HCT116 (cell line): ENCODE measurements at regions not wholly inside any gene's neighbourhood (a gene's known extent, or its start where the extent isn't known, plus 50 kb on each side); places are given as distances from the start of the nearest gene placed in this dataset.
"Not testable (repeated sequence)": the region's sequence is repeated elsewhere in the genome, so short reads cannot be mapped to it uniquely, and the experiment has no call there.

Experiments used
- ATAC-seq: fragments of 200-7000 bp; cut with Tn5 transposase; 2 replicates; pipeline ENCODE4 v1.9.1; 2020; ENCODE audit warnings: mild to moderate bottlenecking, moderate library complexity
- BruUV-seq: library from RNA; stranded (reverse); fragments of 400-500 nt; replicated peaks from 2 replicates; lab custom pipeline; 2021; lab: Mats Ljungman, UMichigan
- CTCF ChIA-PET: fragments of 300-600 bp; sonication (Branson Sonifier 250); formaldehyde crosslinking; loops from one replicate; lab custom pipeline; 2021; ENCODE audit warnings: antibody characterized with exemption; lab: Charles Lee
- POLR2A ChIA-PET: fragments of 300-600, 350-600 bp; sonication (Branson Sonifier 250); formaldehyde crosslinking; loops from one replicate; lab custom pipeline; 2021; ENCODE audit warnings: antibody characterized with exemption; lab: Charles Lee
- RAD21 ChIA-PET, 2 experiments: fragments of 300-600 bp; sonication (Branson Sonifier 250); formaldehyde crosslinking; loops; one replicate each; lab custom pipeline; 2023; ENCODE audit warnings: low total read pairs in 2 of 2; ENCODE audit not compliant: uncharacterized antibody in 2 of 2, unreplicated experiment in 2 of 2, low non-redundant PET in 1 of 2; lab: Charles Lee
- DNase-seq: peaks from one replicate; pipeline ENCODE4 v3.0.0-alpha.2; 2010; ENCODE audit warnings: low read depth, low spot score
- H2AFZ ChIP-seq: fragments of 200-600 bp; shearing (Covaris generic), sonication (generic); 2 replicates; pipeline ENCODE4 v1.6.1; 2017; ENCODE audit warnings: low read depth, mixed run types, mixed read lengths, antibody characterized with exemption, low read length; ENCODE audit not compliant: poor library complexity, severe bottlenecking
- H3K27ac ChIP-seq: 2 replicates; pipeline ENCODE4 v1.5.1; 2012; ENCODE audit warnings: low read depth, low read length
- H3K27me3 ChIP-seq: fragments of 200-600 bp; sonication (generic); 2 replicates; pipeline ENCODE4 v1.6.1; 2016; ENCODE audit warnings: mixed run types, low read length, mixed read lengths; ENCODE audit not compliant: insufficient read depth
- H3K36me3 ChIP-seq, 2 experiments: fragments of 200-500 bp in 1 of 2; fragments of 200-600 bp in 1 of 2; sonication (Bioruptor generic) in 1 of 2; sonication (generic) in 1 of 2; 2 replicates each; pipeline versions ENCODE4 v1.5.1 to v1.6.1; 2014 to 2016; ENCODE audit warnings: low read length in 2 of 2, inconsistent platforms in 1 of 2, mixed read lengths in 1 of 2, mixed run types in 1 of 2; ENCODE audit not compliant: insufficient read depth in 2 of 2, control insufficient read depth in 1 of 2
- H3K4me1 ChIP-seq, 2 experiments: fragments of 200-600 bp in 1 of 2; sonication (generic) in 1 of 2; 2 replicates each; pipeline versions ENCODE4 v1.5.1 to v1.6.1; 2012 to 2017; ENCODE audit warnings: low read length in 2 of 2, inconsistent platforms in 1 of 2, mild to moderate bottlenecking in 1 of 2, mixed read lengths in 1 of 2, mixed run types in 1 of 2, moderate library complexity in 1 of 2; ENCODE audit not compliant: insufficient read depth in 2 of 2, control insufficient read depth in 1 of 2
- H3K4me2 ChIP-seq: fragments of 200-600 bp; sonication (generic); 2 replicates; pipeline ENCODE4 v1.6.1; 2017; ENCODE audit warnings: mixed run types, low read length, mixed read lengths
- H3K4me3 ChIP-seq, 2 experiments: fragments of 200-600 bp in 1 of 2; sonication (generic) in 1 of 2; replicated peaks in 1 of 2; 2 replicates each; pipeline ENCODE4 v1.5.1; 2011 to 2016; ENCODE audit warnings: low read length in 2 of 2, control low read depth in 1 of 2, low read depth in 1 of 2, mild to moderate bottlenecking in 1 of 2, mixed read lengths in 1 of 2, mixed run types in 1 of 2
- H3K79me2 ChIP-seq: fragments of 200-600 bp; sonication (generic); 2 replicates; pipeline ENCODE4 v1.6.1; 2017; ENCODE audit warnings: mild to moderate bottlenecking, mixed run types, low read length, moderate library complexity, mixed read lengths; ENCODE audit not compliant: insufficient read depth
- H3K9ac ChIP-seq: fragments of 200-600 bp; sonication (generic); 2 replicates; pipeline ENCODE4 v1.6.1; 2016; ENCODE audit warnings: low read length, mixed read lengths
- H3K9me2 ChIP-seq: fragments of 200-600 bp; sonication (generic), shearing (Covaris generic); 2 replicates; pipeline ENCODE4 v1.6.1; 2017; ENCODE audit warnings: mixed run types, mild to moderate bottlenecking, moderate library complexity; ENCODE audit not compliant: insufficient read depth
- H3K9me3 ChIP-seq, 2 experiments: fragments of 200-500 bp in 1 of 2; fragments of 200-600 bp in 1 of 2; sonication (Bioruptor generic) in 1 of 2; sonication (generic) in 1 of 2; 2 replicates each; pipeline ENCODE4 v1.6.1; 2014 to 2017; ENCODE audit warnings: low read length in 2 of 2, mixed read lengths in 2 of 2, inconsistent platforms in 1 of 2, low read depth in 1 of 2, mild to moderate bottlenecking in 1 of 2, mixed run types in 1 of 2, moderate library complexity in 1 of 2; ENCODE audit not compliant: control insufficient read depth in 1 of 2, insufficient read depth in 1 of 2
- H4K20me1 ChIP-seq: fragments of 200-600 bp; sonication (generic), shearing (Covaris generic); 2 replicates; pipeline ENCODE4 v1.6.1; 2017; ENCODE audit warnings: mixed run types, mild to moderate bottlenecking, moderate library complexity; ENCODE audit not compliant: insufficient read depth
- CEBPB ChIP-seq: IDR thresholded peaks from 2 replicates; pipeline ENCODE4 v1.6.1; 2012; ENCODE audit warnings: low read depth
- EGR1 ChIP-seq: IDR thresholded peaks from 2 replicates; pipeline ENCODE4 v1.6.1; 2012; ENCODE audit warnings: low read depth
- REST ChIP-seq: IDR thresholded peaks from 2 replicates; pipeline ENCODE4 v1.6.1; 2012; ENCODE audit warnings: low read depth
- YY1 ChIP-seq: IDR thresholded peaks from 2 replicates; pipeline ENCODE4 v1.6.1; 2011; ENCODE audit warnings: low read length, low read depth, moderate library complexity, mild to moderate bottlenecking; ENCODE audit not compliant: insufficient replicate concordance; ENCODE audit errors: extremely low read depth
- ZNF274 ChIP-seq: fragments of 200-500 bp; sonication (Bioruptor generic); IDR thresholded peaks from 2 replicates; pipeline ENCODE4 v1.6.1; 2014; ENCODE audit warnings: mild to moderate bottlenecking, low read depth, low read length, inconsistent platforms
- intact Hi-C: fragments of 100-400 bp; cut with micrococcal nuclease; formaldehyde crosslinking; loops from 2 replicates; pipeline ENCODE4 v1.10.0; 2022

- CTCF ChIA-PET, H3K79me2 ChIP-seq, BruUV-seq, H3K9me3 ChIP-seq, ATAC-seq, H3K9ac ChIP-seq, POLR2A ChIA-PET, H3K36me3 ChIP-seq, H3K27ac ChIP-seq, H3K27me3 ChIP-seq, RAD21 ChIA-PET, DNase-seq, H3K4me3 ChIP-seq, H3K4me2 ChIP-seq, H2AFZ ChIP-seq, H3K9me2 ChIP-seq, H3K4me1 ChIP-seq, intact Hi-C loops, H4K20me1 ChIP-seq: not testable (repeated sequence)
These were observed 53.8 kb upstream of the HIVEP2 start for GRCh38 chr6:142998739-142999138.

GRCh38 chr6:143000811-143001210 lies 55.8 kb upstream of the HIVEP2 start:
- no peaks in the 10 kb centered on the region for H4K20me1 ChIP-seq
- H2AFZ ChIP-seq = no peak overlapping the region
- H3K79me2 ChIP-seq = no peaks in the 10 kb centered on the region
- TF ChIP-seq CEBPB (no peak), EGR1 (no peak), ZNF274 (no peak), YY1 (no peak), REST (no peak)
- no TSS peak for BruUV-seq
- no peaks in the 10 kb centered on the region for H3K27me3 ChIP-seq
- ChIA-PET POLR2A (no interaction called here), CTCF (no interaction called here), RAD21 (no interaction called here)
- H3K36me3 ChIP-seq = no peaks in the 10 kb centered on the region
- intact Hi-C loops = no loop called here
- H3K9ac ChIP-seq = no peak overlapping the region
- H3K4me1 ChIP-seq = no peaks in the 10 kb centered on the region
- H3K27ac ChIP-seq = no peak overlapping the region
- H3K9me2 ChIP-seq = no peaks in the 10 kb centered on the region
- no peak overlapping the region for H3K4me3 ChIP-seq
- ATAC-seq = no peak
- DNase-seq = no peak
- no peak overlapping the region for H3K4me2 ChIP-seq
- no peaks in the 10 kb centered on the region for H3K9me3 ChIP-seq
